ENCODE measurements at regions not wholly inside any gene's neighbourhood (a gene's known extent, or its start where the extent isn't known, plus 50 kb on each side); places are given as distances from the start of the nearest gene placed in this dataset.
A peak's percentile ranks its signal among the peaks of the same experiment; 100 is the strongest.

- no peak for TF ChIP-seq CTCF (IDR thresholded peaks at IDR 0.05; ENCODE audit: insufficient read depth, low read depth, low read length)
- no peak overlapping the region for H3K4me3 ChIP-seq (ENCODE audit: low read depth, low read length)
- no peak for DNase-seq (ENCODE audit: low read depth)
These were observed 57.1 kb upstream of the LDLRAD3 start for GRCh38 chr11:35886759-35887158.

- no peak for DNase-seq (ENCODE audit: low read depth)
- no peak overlapping the region for H3K4me3 ChIP-seq (ENCODE audit: low read depth, low read length)
- TF ChIP-seq CTCF (IDR thresholded peaks at IDR 0.05; ENCODE audit: insufficient read depth, low read depth, low read length), result no peak
These were observed 56.1 kb upstream of the LDLRAD3 start for GRCh38 chr11:35887737-35888136.

GRCh38 chr11:35888961-35889360 lies 54.9 kb upstream of the LDLRAD3 start:
- TF ChIP-seq CTCF (IDR thresholded peaks at IDR 0.05; ENCODE audit: insufficient read depth, low read depth, low read length), result no peak
- DNase-seq (ENCODE audit: low read depth), result no peak

GRCh38 chr11:35891096-35891495 lies 52.8 kb upstream of the LDLRAD3 start:
- TF ChIP-seq CTCF (IDR thresholded peaks at IDR 0.05; ENCODE audit: insufficient read depth, low read depth, low read length), result no peak
- H3K4me3 ChIP-seq (ENCODE audit: low read depth, low read length), result no peak overlapping the region
- DNase-seq (ENCODE audit: low read depth), result no peak

More at GRCh38 chr11:35888961-35889360, 54.9 kb upstream of the LDLRAD3 start:
- H3K4me3 ChIP-seq (ENCODE audit: low read depth, low read length), result no peak overlapping the region

GRCh38 chr11:35892166-35892565 lies 51.7 kb upstream of the LDLRAD3 start:
- no peak for TF ChIP-seq CTCF (IDR thresholded peaks at IDR 0.05; ENCODE audit: insufficient read depth, low read depth, low read length)
- no peak for DNase-seq (ENCODE audit: low read depth)
- no peak overlapping the region for H3K4me3 ChIP-seq (ENCODE audit: low read depth, low read length)

GRCh38 chr11:35893796-35894475 lies 49.9 kb upstream of the LDLRAD3 start:
- H3K4me3 ChIP-seq (ENCODE audit: low read depth, low read length), result no peak overlapping the region
- DNase-seq (ENCODE audit: low read depth), result peak; percentile 43
- no peak for TF ChIP-seq CTCF (IDR thresholded peaks at IDR 0.05; ENCODE audit: insufficient read depth, low read depth, low read length)

All from fibroblast of villous mesenchyme (primary cell).